Mesothelial cell of epicardium (in vitro differentiated cells): ENCODE measurements at regions not wholly inside any gene's neighbourhood (a gene's known extent, or its start where the extent isn't known, plus 50 kb on each side); places are given as distances from the start of the nearest gene placed in this dataset.

ENCODE experiments used
- DNase-seq, 2 experiments: peaks; one replicate each; pipeline ENCODE4 v3.0.0; 2021; ENCODE audit warnings: low spot score in 2 of 2; ENCODE audit not compliant: unreplicated experiment in 2 of 2
- H3K27ac Mint-ChIP-seq: 2 replicates; pipeline ENCODE4 v1.8.0; 2021; ENCODE audit warnings: mixed read lengths
- H3K27me3 Mint-ChIP-seq: 2 replicates; pipeline ENCODE4 v1.8.0; 2021; ENCODE audit warnings: low read depth, mixed read lengths
- H3K36me3 Mint-ChIP-seq: 2 replicates; pipeline ENCODE4 v1.8.0; 2021; ENCODE audit warnings: mixed read lengths
- H3K4me1 Mint-ChIP-seq: 2 replicates; pipeline ENCODE4 v1.8.0; 2021; ENCODE audit warnings: mixed read lengths
- H3K4me3 Mint-ChIP-seq: 2 replicates; pipeline ENCODE4 v1.8.0; 2021; ENCODE audit warnings: mild to moderate bottlenecking, moderate library complexity, mixed read lengths
- H3K9me3 Mint-ChIP-seq: 2 replicates; pipeline ENCODE4 v1.8.0; 2021; ENCODE audit warnings: mixed read lengths
- CTCF ChIP-seq: fragments of 200-600 bp; sonication (generic); IDR thresholded peaks from one replicate; pipeline ENCODE4 v1.5.0; 2021; ENCODE audit warnings: antibody characterized with exemption; ENCODE audit not compliant: unreplicated experiment

- no peak overlapping the region for H3K27ac Mint-ChIP-seq
- no peak for DNase-seq
- H3K27me3 Mint-ChIP-seq = no peaks in the 10 kb centered on the region
- no peaks in the 10 kb centered on the region for H3K9me3 Mint-ChIP-seq
- no peak overlapping the region for H3K4me3 Mint-ChIP-seq
- TF ChIP-seq CTCF = no peak
- H3K36me3 Mint-ChIP-seq = no peaks in the 10 kb centered on the region
- peaks cover 2% of the 10 kb centered on the region for H3K4me1 Mint-ChIP-seq
Observed at GRCh38 chr2:167681234-167682015, 566.0 kb downstream of the STK39 start.

GRCh38 chr2:167678158-167678557 is 569.2 kb downstream of the STK39 start:
- TF ChIP-seq CTCF = no peak
- no peaks in the 10 kb centered on the region for H3K9me3 Mint-ChIP-seq
- no peaks in the 10 kb centered on the region for H3K36me3 Mint-ChIP-seq
- peaks cover 2% of the 10 kb centered on the region for H3K4me1 Mint-ChIP-seq
- H3K4me3 Mint-ChIP-seq = no peak overlapping the region
- no peak for DNase-seq
- H3K27me3 Mint-ChIP-seq = no peaks in the 10 kb centered on the region
- no peak overlapping the region for H3K27ac Mint-ChIP-seq

- peaks cover 12% of the 10 kb centered on the region for H3K9me3 Mint-ChIP-seq
- no peak for DNase-seq
- no peaks in the 10 kb centered on the region for H3K36me3 Mint-ChIP-seq
- H3K4me1 Mint-ChIP-seq = no peaks in the 10 kb centered on the region
- no peak for TF ChIP-seq CTCF
- H3K4me3 Mint-ChIP-seq = no peak overlapping the region
- no peak overlapping the region for H3K27ac Mint-ChIP-seq
- no peaks in the 10 kb centered on the region for H3K27me3 Mint-ChIP-seq
Observed at GRCh38 chr2:167675906-167676305, 571.5 kb downstream of the STK39 start.

- Mint-ChIP-seq H3K9me3 (peaks cover 41% of the 10 kb centered on the region), H3K4me1 (no peaks in the 10 kb centered on the region), H3K4me3 (no peak overlapping the region), H3K36me3 (peaks cover 3% of the 10 kb centered on the region), H3K27me3 (no peaks in the 10 kb centered on the region), H3K27ac (no peak overlapping the region)
- no peak for TF ChIP-seq CTCF
- DNase-seq = no peak
Observed at GRCh38 chr2:167670588-167670987, 576.8 kb downstream of the STK39 start.

GRCh38 chr2:167653131-167653530 is 594.3 kb downstream of the STK39 start:
- H3K27ac Mint-ChIP-seq = no peak overlapping the region
- H3K27me3 Mint-ChIP-seq = peaks cover 3% of the 10 kb centered on the region
- TF ChIP-seq CTCF = no peak
- H3K4me3 Mint-ChIP-seq = no peak overlapping the region
- DNase-seq = no peak
- H3K36me3 Mint-ChIP-seq = no peaks in the 10 kb centered on the region
- peaks cover 4% of the 10 kb centered on the region for H3K9me3 Mint-ChIP-seq
- H3K4me1 Mint-ChIP-seq = peaks cover 14% of the 10 kb centered on the region
